ENCODE measurements at regions not wholly inside any gene's neighbourhood (a gene's known extent, or its start where the extent isn't known, plus 50 kb on each side); places are given as distances from the start of the nearest gene placed in this dataset.

- no peak for TF ChIP-seq CTCF (IDR thresholded peaks at IDR 0.05; ENCODE audit: low read depth, low read length, missing control alignments)
- H3K4me3 ChIP-seq (ENCODE audit: low read depth, low read length): no peak overlapping the region
- DNase-seq (ENCODE audit: low read depth): no peak
Measured at GRCh38 chr18:25445430-25445829, 93.5 kb upstream of the ZNF521 start.

- no peak overlapping the region for H3K4me3 ChIP-seq (ENCODE audit: low read depth, low read length)
- TF ChIP-seq CTCF (IDR thresholded peaks at IDR 0.05; ENCODE audit: low read depth, low read length, missing control alignments): no peak
- no peak for DNase-seq (ENCODE audit: low read depth)
Measured at GRCh38 chr18:25443776-25444175, 91.8 kb upstream of the ZNF521 start.

- no peak for TF ChIP-seq CTCF (IDR thresholded peaks at IDR 0.05; ENCODE audit: low read depth, low read length, missing control alignments)
- H3K4me3 ChIP-seq (ENCODE audit: low read depth, low read length): no peak overlapping the region
- no peak for DNase-seq (ENCODE audit: low read depth)
Measured at GRCh38 chr18:25435149-25435782, 83.3 kb upstream of the ZNF521 start.

- DNase-seq (ENCODE audit: low read depth): no peak
- no peak for TF ChIP-seq CTCF (IDR thresholded peaks at IDR 0.05; ENCODE audit: low read depth, low read length, missing control alignments)
- no peak overlapping the region for H3K4me3 ChIP-seq (ENCODE audit: low read depth, low read length)
Measured at GRCh38 chr18:25434745-25435144, 82.8 kb upstream of the ZNF521 start.

- H3K4me3 ChIP-seq (ENCODE audit: low read depth, low read length): no peak overlapping the region
- no peak for TF ChIP-seq CTCF (IDR thresholded peaks at IDR 0.05; ENCODE audit: low read depth, low read length, missing control alignments)
- no peak for DNase-seq (ENCODE audit: low read depth)
Measured at GRCh38 chr18:25433590-25433989, 81.6 kb upstream of the ZNF521 start.

- no peak for DNase-seq (ENCODE audit: low read depth)
- no peak for TF ChIP-seq CTCF (IDR thresholded peaks at IDR 0.05; ENCODE audit: low read depth, low read length, missing control alignments)
Measured at GRCh38 chr18:25425024-25425423, 73.1 kb upstream of the ZNF521 start.

GRCh38 chr18:25423760-25424159 is 71.8 kb upstream of the ZNF521 start:
- DNase-seq (ENCODE audit: low read depth): no peak
- TF ChIP-seq CTCF (IDR thresholded peaks at IDR 0.05; ENCODE audit: low read depth, low read length, missing control alignments): no peak
- no peak overlapping the region for H3K4me3 ChIP-seq (ENCODE audit: low read depth, low read length)

More at GRCh38 chr18:25425024-25425423, 73.1 kb upstream of the ZNF521 start:
- H3K4me3 ChIP-seq (ENCODE audit: low read depth, low read length): no peak overlapping the region

Measured in GM12864 (cell line).